Choroid plexus epithelial cell (primary cell): ENCODE measurements at regions not wholly inside any gene's neighbourhood (a gene's known extent, or its start where the extent isn't known, plus 50 kb on each side); places are given as distances from the start of the nearest gene placed in this dataset.

Experiments
- DNase-seq: peaks from one replicate; pipeline ENCODE4 v3.0.0-alpha.2; 2010; ENCODE audit warnings: low read depth
- H3K4me3 ChIP-seq: 2 replicates; pipeline ENCODE4 v1.5.1; 2011; ENCODE audit warnings: low read depth, mild to moderate bottlenecking, control low read depth, low read length, moderate library complexity
- TF ChIP-seq, protein P1 (sequence below): conservative IDR thresholded peaks from 2 replicates; pipeline ENCODE4 v1.5.1; 2011; ENCODE audit warnings: low read depth, mild to moderate bottlenecking, control low read depth, inconsistent platforms, low read length, moderate library complexity

DNA sequence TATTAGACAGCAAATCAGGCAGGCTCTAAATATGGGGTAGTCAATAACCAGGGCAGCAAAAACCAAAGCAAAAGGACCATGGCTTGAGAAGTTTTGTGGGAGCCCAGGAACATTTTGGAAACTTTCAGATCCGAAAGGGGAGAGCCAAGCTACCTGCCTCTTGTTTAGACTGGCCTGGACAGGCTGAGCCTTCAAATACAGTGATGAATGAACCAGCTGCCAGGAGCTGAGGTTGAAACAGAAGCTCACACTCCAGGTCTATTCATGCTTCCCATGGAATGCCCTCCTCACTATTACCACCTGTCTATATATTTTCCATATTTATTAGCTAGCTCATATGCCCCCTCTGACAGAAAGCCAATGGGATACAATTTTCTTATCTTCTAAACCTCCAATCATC is 150.8 kb upstream of the SLC44A1 start:
- DNase-seq, result no peak
- TF ChIP-seq, protein P1, sequence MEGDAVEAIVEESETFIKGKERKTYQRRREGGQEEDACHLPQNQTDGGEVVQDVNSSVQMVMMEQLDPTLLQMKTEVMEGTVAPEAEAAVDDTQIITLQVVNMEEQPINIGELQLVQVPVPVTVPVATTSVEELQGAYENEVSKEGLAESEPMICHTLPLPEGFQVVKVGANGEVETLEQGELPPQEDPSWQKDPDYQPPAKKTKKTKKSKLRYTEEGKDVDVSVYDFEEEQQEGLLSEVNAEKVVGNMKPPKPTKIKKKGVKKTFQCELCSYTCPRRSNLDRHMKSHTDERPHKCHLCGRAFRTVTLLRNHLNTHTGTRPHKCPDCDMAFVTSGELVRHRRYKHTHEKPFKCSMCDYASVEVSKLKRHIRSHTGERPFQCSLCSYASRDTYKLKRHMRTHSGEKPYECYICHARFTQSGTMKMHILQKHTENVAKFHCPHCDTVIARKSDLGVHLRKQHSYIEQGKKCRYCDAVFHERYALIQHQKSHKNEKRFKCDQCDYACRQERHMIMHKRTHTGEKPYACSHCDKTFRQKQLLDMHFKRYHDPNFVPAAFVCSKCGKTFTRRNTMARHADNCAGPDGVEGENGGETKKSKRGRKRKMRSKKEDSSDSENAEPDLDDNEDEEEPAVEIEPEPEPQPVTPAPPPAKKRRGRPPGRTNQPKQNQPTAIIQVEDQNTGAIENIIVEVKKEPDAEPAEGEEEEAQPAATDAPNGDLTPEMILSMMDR, result no peak
- no peak overlapping the region for H3K4me3 ChIP-seq

DNA sequence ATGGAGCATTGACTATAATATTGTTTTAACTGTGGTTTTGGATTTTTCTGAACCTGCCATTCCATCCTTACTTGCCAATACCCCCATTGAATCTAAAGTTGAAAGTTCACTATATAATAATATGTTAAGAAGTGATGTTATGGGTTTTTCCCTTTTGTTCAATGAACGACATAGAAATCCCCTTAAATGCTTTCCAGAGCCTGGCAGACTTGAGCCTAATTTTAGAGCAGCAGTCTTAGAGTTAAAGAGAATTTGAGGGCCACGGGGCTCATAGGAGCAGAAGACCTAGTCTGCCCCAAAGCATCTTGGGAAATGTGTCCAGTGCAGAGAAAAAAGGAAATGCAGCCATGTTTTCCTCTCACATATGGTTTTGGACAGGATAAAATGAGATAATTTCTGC is 146.1 kb upstream of the SLC44A1 start:
- H3K4me3 ChIP-seq, result no peak overlapping the region
- DNase-seq, result no peak
- TF ChIP-seq, protein P1, result no peak

DNA sequence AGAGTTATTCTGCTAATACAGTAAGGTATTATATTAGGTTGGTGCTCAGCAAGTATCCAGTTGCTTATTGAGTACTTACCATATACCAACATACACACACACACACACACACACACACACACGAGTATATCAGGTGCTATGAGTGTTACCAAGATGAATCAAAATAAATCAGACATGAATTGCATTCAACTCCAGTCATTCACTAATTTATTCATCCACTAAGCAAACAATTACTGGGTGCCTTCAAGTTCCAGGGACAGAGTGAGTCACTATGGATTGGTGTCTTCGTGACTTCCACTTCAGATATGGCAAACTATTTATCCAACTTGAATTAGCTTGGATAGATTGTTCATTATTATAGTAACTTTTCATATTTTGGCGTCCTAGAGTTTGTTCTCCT is 140.7 kb upstream of the SLC44A1 start:
- TF ChIP-seq, protein P1, result no peak
- DNase-seq, result no peak
- H3K4me3 ChIP-seq, result no peak overlapping the region

DNA sequence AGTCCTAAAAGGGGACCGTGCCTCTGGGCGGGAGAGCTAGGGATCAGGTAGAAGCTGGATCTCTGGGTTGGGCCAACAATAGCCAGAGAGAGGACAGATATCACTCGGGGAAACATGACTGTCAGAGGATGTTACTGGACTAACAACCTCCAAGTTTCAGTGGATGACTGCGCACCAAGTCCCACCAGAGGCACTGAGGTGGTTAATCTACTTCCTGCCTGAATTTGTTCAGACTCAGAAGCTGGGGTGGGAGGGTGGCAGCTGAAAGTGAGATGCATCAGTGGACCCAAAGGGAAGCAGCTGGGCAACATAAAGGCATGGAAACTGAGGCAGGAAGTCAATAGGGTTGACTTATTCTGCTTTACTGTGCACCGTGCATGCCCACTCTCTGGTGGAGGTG is 130.1 kb upstream of the SLC44A1 start:
- TF ChIP-seq, protein P1, result no peak
- DNase-seq, result no peak
- no peak overlapping the region for H3K4me3 ChIP-seq

DNA sequence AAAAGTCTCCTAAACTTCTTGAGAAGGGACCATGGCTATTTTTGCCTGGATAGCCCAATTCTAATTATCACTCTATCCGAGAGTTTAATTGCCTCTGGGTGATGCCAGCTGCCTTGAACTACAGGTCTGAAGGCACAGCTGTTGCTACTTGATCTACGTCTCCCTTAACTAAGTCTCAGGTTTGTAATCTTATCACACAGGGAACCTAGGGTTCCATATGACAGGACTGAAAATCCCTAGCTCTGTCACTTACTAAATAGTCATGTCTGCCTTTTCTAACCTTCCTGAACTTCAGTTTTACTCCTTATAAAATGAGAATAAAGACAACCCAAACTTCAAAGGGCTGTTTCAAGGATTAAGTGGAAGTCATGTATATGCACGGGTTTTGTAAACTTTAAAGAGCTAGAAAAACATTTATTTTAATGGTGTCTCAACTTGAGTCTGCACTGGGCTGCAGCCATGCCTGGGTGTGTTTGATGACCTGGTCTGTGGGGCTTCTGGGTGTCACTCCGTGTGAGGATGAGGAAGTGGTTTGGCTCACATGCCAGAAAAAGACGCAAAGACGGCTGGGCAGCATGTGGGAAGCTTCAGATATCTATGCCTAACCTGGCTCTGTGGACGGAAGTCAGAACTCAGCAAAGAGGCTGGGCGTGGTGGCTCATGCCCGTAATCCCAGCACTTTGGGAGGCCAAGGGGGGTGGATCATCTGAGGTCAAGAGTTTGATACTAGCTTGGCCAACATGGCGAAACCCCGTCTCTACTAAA is 129.3 kb upstream of the SLC44A1 start:
- TF ChIP-seq, protein P1, result no peak
- DNase-seq, result peak; percentile 18
- no peak overlapping the region for H3K4me3 ChIP-seq

DNA sequence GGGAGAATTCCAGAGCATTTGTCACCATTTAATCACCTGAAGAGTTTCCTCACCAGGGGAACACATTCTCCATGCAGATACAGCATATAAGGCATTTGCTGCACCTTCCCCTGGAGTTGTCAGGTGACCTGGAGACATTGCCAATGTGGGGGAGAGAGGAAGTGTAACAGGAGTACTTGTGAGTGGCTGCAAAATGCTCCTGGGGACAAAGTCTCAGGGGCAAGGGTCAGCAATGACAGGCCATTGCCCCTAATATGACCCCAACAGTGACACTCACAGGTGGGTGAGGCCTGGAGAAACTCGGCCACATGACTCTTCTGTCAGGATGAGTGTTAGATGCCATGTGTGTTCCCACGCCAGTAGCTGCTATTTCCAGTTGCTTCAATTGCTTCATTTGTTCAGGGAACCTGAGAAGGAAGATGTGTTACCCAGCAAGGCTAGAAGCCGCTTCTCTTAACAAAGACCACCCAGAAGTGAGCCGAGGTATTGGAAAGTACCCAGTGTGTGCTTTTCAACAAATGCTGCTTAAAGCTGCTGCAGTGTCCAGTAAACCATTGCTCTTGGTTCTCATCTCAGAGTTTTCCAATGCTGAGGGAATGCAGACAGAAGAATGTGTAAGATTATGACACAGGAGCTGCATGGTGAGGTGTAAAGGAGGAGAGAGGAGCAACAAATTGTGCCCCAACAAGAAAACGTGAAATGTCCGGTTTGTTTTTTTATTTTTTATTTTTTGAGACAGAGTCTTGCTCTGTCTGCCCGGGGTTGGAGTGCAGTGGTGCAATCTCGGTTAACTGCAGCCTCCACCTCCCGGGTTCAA is 128.2 kb upstream of the SLC44A1 start:
- DNase-seq, result no peak
- H3K4me3 ChIP-seq, result no peak overlapping the region

More for the DNA sequence above, 128.2 kb upstream of the SLC44A1 start:
- TF ChIP-seq, protein P1, result no peak
